RWPE2 (cell line): ENCODE measurements at regions not wholly inside any gene's neighbourhood (a gene's known extent, or its start where the extent isn't known, plus 50 kb on each side); places are given as distances from the start of the nearest gene placed in this dataset.

Experiments used
- ATAC-seq: fragments of 200-7000 bp; cut with Tn5 transposase; 3 replicates; pipeline ENCODE4 v1.9.1; 2021; ENCODE audit warnings: low read depth
- DNase-seq: peaks from one replicate; pipeline ENCODE4 v3.0.0-alpha.2; 2020; ENCODE audit warnings: low spot score
- H3K27ac ChIP-seq: fragments of 450-650 bp; 2 replicates; pipeline ENCODE4 v1.5.1; 2017; ENCODE audit warnings: mild to moderate bottlenecking; ENCODE audit not compliant: poor library complexity, severe bottlenecking
- H3K27me3 ChIP-seq: fragments of 250-450 bp; sonication (Bioruptor Pico); 2 replicates; pipeline ENCODE4 v1.5.1; 2021; ENCODE audit warnings: mild to moderate bottlenecking, moderate library complexity; ENCODE audit not compliant: insufficient read depth, poor library complexity, severe bottlenecking
- H3K36me3 ChIP-seq: fragments of 250-450 bp; sonication (Bioruptor Pico); 2 replicates; pipeline ENCODE4 v1.5.1; 2020; ENCODE audit warnings: low read depth, mild to moderate bottlenecking, moderate library complexity
- H3K4me1 ChIP-seq: fragments of 250-450 bp; sonication (Bioruptor Pico); 2 replicates; pipeline ENCODE4 v1.5.1; 2021; ENCODE audit warnings: mild to moderate bottlenecking, moderate library complexity; ENCODE audit not compliant: insufficient read depth, poor library complexity, severe bottlenecking
- H3K4me3 ChIP-seq: fragments of 250-450 bp; sonication (Bioruptor Pico); 2 replicates; pipeline ENCODE4 v1.5.1; 2021; ENCODE audit warnings: mild to moderate bottlenecking, moderate library complexity; ENCODE audit not compliant: severe bottlenecking
- H3K9me3 ChIP-seq: fragments of 250-450 bp; sonication (Bioruptor Pico); 2 replicates; pipeline ENCODE4 v1.5.1; 2021; ENCODE audit warnings: mild to moderate bottlenecking, moderate library complexity; ENCODE audit not compliant: severe bottlenecking
- CTCF ChIP-seq: fragments of 450-650 bp; IDR thresholded peaks from one replicate; pipeline ENCODE4 v1.5.1; 2017; ENCODE audit warnings: mild to moderate bottlenecking, moderate library complexity; ENCODE audit not compliant: poor library complexity, severe bottlenecking

GRCh38 chr16:54993106-54993895 lies 62.6 kb downstream of the IRX5 start:
- H3K9me3 ChIP-seq, result no peaks in the 10 kb centered on the region
- H3K36me3 ChIP-seq, result no peaks in the 10 kb centered on the region
- no peak overlapping the region for H3K27ac ChIP-seq
- no peak for DNase-seq
- ATAC-seq, result no peak
- no peaks in the 10 kb centered on the region for H3K4me1 ChIP-seq
- peaks cover 4% of the 10 kb centered on the region for H3K27me3 ChIP-seq
- TF ChIP-seq CTCF, result no peak
- no peak overlapping the region for H3K4me3 ChIP-seq

DNA sequence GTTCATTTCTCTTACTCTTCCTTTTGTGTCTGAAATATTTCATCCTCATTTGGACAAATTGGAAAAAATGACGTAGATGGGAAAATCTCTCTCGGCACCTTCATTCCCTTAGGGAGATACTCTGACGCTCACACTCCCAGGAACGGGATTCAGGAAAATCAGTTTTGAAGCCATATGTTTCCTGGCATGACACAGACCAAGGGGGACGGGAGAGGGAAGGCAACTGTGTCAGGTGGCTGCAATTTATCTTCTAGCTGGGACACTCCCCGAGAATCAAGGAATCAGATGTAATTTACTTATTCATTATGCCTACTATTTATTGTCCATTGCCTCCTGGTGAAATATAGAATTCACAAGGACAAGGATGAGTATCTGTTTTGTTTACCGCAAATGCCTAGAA lies 65.5 kb downstream of the IRX5 start:
- ATAC-seq, result no peak
- TF ChIP-seq CTCF, result no peak

DNA sequence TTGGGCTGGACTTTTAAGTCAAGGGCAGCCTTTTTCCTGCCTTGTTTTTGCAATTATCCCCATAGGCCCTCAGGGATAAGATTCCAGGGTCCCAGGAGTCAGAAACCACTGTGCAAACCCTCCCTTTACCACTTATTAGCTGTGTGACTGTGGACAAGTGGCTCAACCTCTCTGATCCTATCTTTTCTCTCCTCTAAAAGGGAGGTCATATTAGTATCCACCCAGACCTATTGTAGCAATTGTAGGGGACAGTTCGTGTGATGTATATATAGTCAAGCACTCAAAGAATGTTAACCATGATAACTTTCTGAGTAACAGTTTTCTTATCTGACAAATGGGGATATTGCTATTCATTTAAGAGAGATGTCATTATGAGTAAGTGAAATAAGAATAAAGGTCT lies 68.2 kb downstream of the IRX5 start:
- no peaks in the 10 kb centered on the region for H3K36me3 ChIP-seq
- ATAC-seq (no peak), DNase-seq (no peak)
- H3K4me1 ChIP-seq, result peaks cover 4% of the 10 kb centered on the region
- no peak overlapping the region for H3K27ac ChIP-seq
- H3K9me3 ChIP-seq, result no peaks in the 10 kb centered on the region
- no peak overlapping the region for H3K4me3 ChIP-seq
- peaks cover 13% of the 10 kb centered on the region for H3K27me3 ChIP-seq
- no peak for TF ChIP-seq CTCF

More for the DNA sequence above, 65.5 kb downstream of the IRX5 start:
- Histone ChIP-seq H3K4me3 (no peak overlapping the region), H3K9me3 (no peaks in the 10 kb centered on the region), H3K36me3 (no peaks in the 10 kb centered on the region), H3K27ac (no peak overlapping the region), H3K4me1 (no peaks in the 10 kb centered on the region), H3K27me3 (peaks cover 9% of the 10 kb centered on the region)
- DNase-seq, result no peak

DNA sequence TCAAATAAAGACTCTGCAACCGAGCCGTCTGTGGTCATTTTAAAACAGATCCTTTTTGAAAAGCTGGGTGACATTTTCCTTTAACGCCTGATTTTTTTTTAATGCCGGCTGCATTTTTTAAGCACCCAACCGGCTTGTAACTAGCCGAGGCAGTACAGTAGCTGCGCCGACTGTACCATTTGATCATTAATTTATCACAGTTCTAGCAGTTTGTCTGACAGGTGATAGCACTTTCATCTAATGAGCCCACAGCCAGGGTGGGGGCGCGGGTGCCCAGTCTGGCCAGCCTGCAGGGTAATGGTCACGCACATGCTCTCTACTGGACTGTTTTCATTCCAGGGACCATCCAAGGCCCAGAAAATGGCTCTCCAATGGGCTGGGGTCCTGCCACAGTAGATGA lies 68.8 kb downstream of the IRX5 start:
- no peaks in the 10 kb centered on the region for H3K36me3 ChIP-seq

More for the DNA sequence above, 68.8 kb downstream of the IRX5 start:
- DNase-seq, result no peak
- Histone ChIP-seq H3K4me3 (no peak overlapping the region), H3K27ac (no peak overlapping the region), H3K27me3 (peaks cover 13% of the 10 kb centered on the region), H3K9me3 (no peaks in the 10 kb centered on the region), H3K4me1 (peaks cover 4% of the 10 kb centered on the region)
- TF ChIP-seq CTCF, result no peak
- ATAC-seq, result no peak
